Psoas muscle (tissue), 7 donors: ENCODE measurements at regions not wholly inside any gene's neighbourhood (a gene's known extent, or its start where the extent isn't known, plus 50 kb on each side); places are given as distances from the start of the nearest gene placed in this dataset.

ENCODE experiments used
- ATAC-seq, 4 donors: fragments of 200-7000 bp; cut with Tn5 transposase; one replicate each; pipeline ENCODE4 v1.9.1; 2020; ENCODE audit warnings: moderate library complexity in 3 of 4, mild to moderate bottlenecking in 2 of 4
- DNase-seq, 2 donors: peaks; one replicate each; pipeline ENCODE4 v3.0.0-alpha.2; 2020
- H3K27ac ChIP-seq: fragments of 200-600 bp; one replicate; pipeline ENCODE4 v1.8.0; 2022
- H3K27me3 ChIP-seq, 3 donors: fragments of 200-600 bp in 1 of 3; one replicate each; pipeline versions ENCODE4 v1.6.1 to v1.8.0; 2013 to 2022; ENCODE audit warnings: low read length in 2 of 3, mild to moderate bottlenecking in 2 of 3, moderate library complexity in 1 of 3; ENCODE audit not compliant: insufficient read depth in 3 of 3
- H3K36me3 ChIP-seq, 2 donors: fragments of 200-600 bp in 1 of 2; one replicate each; pipeline versions ENCODE4 v1.6.1 to v1.8.0; 2013 to 2022; ENCODE audit warnings: low read depth in 1 of 2, mild to moderate bottlenecking in 1 of 2, moderate library complexity in 1 of 2; ENCODE audit not compliant: insufficient read depth in 1 of 2
- H3K4me1 ChIP-seq: fragments of 200-600 bp; one replicate; pipeline ENCODE4 v1.8.0; 2022
- H3K4me3 ChIP-seq: fragments of 200-600 bp; one replicate; pipeline ENCODE4 v1.8.0; 2022; ENCODE audit warnings: mild to moderate bottlenecking
- H3K9me3 ChIP-seq: fragments of 200-600 bp; one replicate; pipeline ENCODE4 v1.8.0; 2022
- WGBS, 3 donors: extraction: QIAGEN DNeasy Blood & Tissue Kit; methylation state at CpG; one replicate each; pipeline versions ENCODE4 v1.1.6 to v1.1.7; 2013; 5-methylcytosine and 5-hydroxymethylcytosine counted together
- intact Hi-C, 2 donors: fragments of 100-400 bp; cut with DNase I; formaldehyde crosslinking; loops; one replicate each; pipeline versions ENCODE4 v1.11.0 to v1.14.2; 2022
- TF ChIP-seq, protein P1 (sequence below): fragments of 200-600 bp; IDR thresholded peaks from one replicate; pipeline ENCODE4 v1.8.0; 2022; ENCODE audit warnings: antibody characterized with exemption
- donor health status: healthy with polysubstance abuse.
- donor health status: DM: no; HTN: no; CAD: no; lungs with moderate emphysema.
- donor health status: Bipolar disorder and iron deficiency.
- donor health status: healthy.
- donor health status: DM: yes; HTN: yes; CAD: no.
- donor health status: DM: no; HTN: no; CAD: no.
- donor health status: DM: yes; HTN: yes; CAD: no.

DNA sequence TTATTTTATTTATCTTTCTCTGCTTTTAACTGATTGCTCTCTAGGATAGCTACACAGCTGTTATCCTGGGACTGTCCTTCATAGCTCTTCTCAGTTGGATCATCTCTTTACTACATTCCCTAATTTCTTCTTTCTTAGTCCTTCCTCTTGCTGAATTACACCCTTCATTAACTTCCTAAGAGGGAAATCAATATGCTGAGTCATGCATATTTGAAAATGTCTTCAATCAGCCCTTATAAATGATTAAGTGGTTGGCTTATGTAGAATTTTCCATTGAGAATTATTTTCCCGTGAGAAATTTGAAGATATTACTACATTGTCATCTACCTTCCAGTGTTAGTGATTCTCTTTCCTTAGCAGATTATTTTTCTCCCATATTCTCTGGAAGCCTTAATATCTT is 214.2 kb downstream of the SOCS6 start:
- H3K4me3 ChIP-seq: no peak overlapping the region
- no peak overlapping the region for H3K27ac ChIP-seq
- H3K4me1 ChIP-seq: no peaks in the 10 kb centered on the region
- ATAC-seq (no peak), DNase-seq (no peak)
- H3K27me3 ChIP-seq: peaks cover 0 to 3% (median 0%) of the 10 kb centered on the region in 3 donors
- TF ChIP-seq, protein P1, sequence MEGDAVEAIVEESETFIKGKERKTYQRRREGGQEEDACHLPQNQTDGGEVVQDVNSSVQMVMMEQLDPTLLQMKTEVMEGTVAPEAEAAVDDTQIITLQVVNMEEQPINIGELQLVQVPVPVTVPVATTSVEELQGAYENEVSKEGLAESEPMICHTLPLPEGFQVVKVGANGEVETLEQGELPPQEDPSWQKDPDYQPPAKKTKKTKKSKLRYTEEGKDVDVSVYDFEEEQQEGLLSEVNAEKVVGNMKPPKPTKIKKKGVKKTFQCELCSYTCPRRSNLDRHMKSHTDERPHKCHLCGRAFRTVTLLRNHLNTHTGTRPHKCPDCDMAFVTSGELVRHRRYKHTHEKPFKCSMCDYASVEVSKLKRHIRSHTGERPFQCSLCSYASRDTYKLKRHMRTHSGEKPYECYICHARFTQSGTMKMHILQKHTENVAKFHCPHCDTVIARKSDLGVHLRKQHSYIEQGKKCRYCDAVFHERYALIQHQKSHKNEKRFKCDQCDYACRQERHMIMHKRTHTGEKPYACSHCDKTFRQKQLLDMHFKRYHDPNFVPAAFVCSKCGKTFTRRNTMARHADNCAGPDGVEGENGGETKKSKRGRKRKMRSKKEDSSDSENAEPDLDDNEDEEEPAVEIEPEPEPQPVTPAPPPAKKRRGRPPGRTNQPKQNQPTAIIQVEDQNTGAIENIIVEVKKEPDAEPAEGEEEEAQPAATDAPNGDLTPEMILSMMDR: no peak
- no peaks in the 10 kb centered on the region for H3K36me3 ChIP-seq
- 84 to 91% (median 85%) methylated on average over 1 of the region's 1 CpG for WGBS, 3 donors
- intact Hi-C loops: no loop called here
- no peaks in the 10 kb centered on the region for H3K9me3 ChIP-seq

- ATAC-seq: no peak
- no peaks in the 10 kb centered on the region for H3K4me1 ChIP-seq
- H3K4me3 ChIP-seq: no peak overlapping the region
- H3K36me3 ChIP-seq: no peaks in the 10 kb centered on the region
- WGBS, 3 donors: 33 to 41% (median 35%) methylated on average over 4 of the region's 4 CpGs
- H3K27me3 ChIP-seq: peaks cover 0 to 3% (median 0%) of the 10 kb centered on the region in 3 donors
- intact Hi-C loops: no loop called here
- H3K27ac ChIP-seq: no peak overlapping the region
- no peaks in the 10 kb centered on the region for H3K9me3 ChIP-seq
- TF ChIP-seq, protein P1: no peak
- no peak for DNase-seq
Measured at GRCh38 chr18:70501358-70501757, 212.5 kb downstream of the SOCS6 start.

- WGBS, 3 donors: 77 to 81% (median 80%) methylated on average over 2 of the region's 2 CpGs
Measured at GRCh38 chr18:70500748-70501147, 211.9 kb downstream of the SOCS6 start.

GRCh38 chr18:70499218-70499691 is 210.4 kb downstream of the SOCS6 start:
- H3K27me3 ChIP-seq: no peaks in the 10 kb centered on the region
- no peak for DNase-seq
- WGBS, 3 donors: 72 to 81% (median 79%) methylated on average over 31 of the region's 31 CpGs
- intact Hi-C loops: no loop called here
- no peaks in the 10 kb centered on the region for H3K4me1 ChIP-seq
- H3K9me3 ChIP-seq: no peaks in the 10 kb centered on the region
- no peaks in the 10 kb centered on the region for H3K36me3 ChIP-seq
- H3K27ac ChIP-seq: no peak overlapping the region
- ATAC-seq: no peak
- TF ChIP-seq, protein P1: no peak
- H3K4me3 ChIP-seq: no peak overlapping the region

More at GRCh38 chr18:70500748-70501147, 211.9 kb downstream of the SOCS6 start:
- H3K36me3 ChIP-seq: no peaks in the 10 kb centered on the region
- DNase-seq: no peak
- no peak overlapping the region for H3K4me3 ChIP-seq
- no peaks in the 10 kb centered on the region for H3K9me3 ChIP-seq
- no peak overlapping the region for H3K27ac ChIP-seq
- H3K4me1 ChIP-seq: no peaks in the 10 kb centered on the region
- peaks cover 0 to 3% (median 0%) of the 10 kb centered on the region in 3 donors for H3K27me3 ChIP-seq
- intact Hi-C loops: no loop called here
- ATAC-seq: no peak
- TF ChIP-seq, protein P1: no peak
